AG09309 (cell line): ENCODE measurements at regions not wholly inside any gene's neighbourhood (a gene's known extent, or its start where the extent isn't known, plus 50 kb on each side); places are given as distances from the start of the nearest gene placed in this dataset.

ENCODE experiments used
- DNase-seq: peaks from one replicate; pipeline ENCODE4 v3.0.0-alpha.2; 2010; ENCODE audit warnings: low read depth
- H3K4me3 ChIP-seq: 2 replicates; pipeline ENCODE4 v1.5.1; 2011; ENCODE audit warnings: mild to moderate bottlenecking, low read depth, low read length, moderate library complexity; ENCODE audit not compliant: control insufficient read depth
- TF ChIP-seq, protein P1 (sequence below): IDR thresholded peaks from 2 replicates; pipeline ENCODE4 v1.5.1; 2011; ENCODE audit warnings: mild to moderate bottlenecking, low read depth, low read length, inconsistent platforms; ENCODE audit not compliant: insufficient read depth, control insufficient read depth; ENCODE audit errors: missing control alignments

DNA sequence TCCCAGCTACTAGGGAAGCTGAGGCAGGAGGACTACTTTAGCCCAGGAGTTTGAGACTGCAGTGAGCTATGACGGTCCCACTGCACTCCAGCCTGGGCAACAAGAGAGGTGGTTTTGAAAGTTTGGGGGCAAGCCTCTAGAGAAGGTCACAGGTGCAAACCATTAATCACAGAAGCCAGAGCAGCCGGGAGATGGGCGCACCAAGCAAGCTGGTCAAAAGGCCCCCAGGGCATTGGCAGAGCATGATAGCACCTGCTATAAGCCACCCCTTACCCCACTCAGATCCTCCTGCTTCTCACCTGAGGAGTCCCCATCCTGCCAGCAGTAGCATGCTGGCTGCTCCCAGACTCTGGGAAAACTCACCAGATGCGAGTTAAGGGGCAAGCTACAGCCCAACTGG, 116.1 kb upstream of the RAB12 start:
- H3K4me3 ChIP-seq = no peak overlapping the region
- no peak for DNase-seq
- TF ChIP-seq, protein P1, sequence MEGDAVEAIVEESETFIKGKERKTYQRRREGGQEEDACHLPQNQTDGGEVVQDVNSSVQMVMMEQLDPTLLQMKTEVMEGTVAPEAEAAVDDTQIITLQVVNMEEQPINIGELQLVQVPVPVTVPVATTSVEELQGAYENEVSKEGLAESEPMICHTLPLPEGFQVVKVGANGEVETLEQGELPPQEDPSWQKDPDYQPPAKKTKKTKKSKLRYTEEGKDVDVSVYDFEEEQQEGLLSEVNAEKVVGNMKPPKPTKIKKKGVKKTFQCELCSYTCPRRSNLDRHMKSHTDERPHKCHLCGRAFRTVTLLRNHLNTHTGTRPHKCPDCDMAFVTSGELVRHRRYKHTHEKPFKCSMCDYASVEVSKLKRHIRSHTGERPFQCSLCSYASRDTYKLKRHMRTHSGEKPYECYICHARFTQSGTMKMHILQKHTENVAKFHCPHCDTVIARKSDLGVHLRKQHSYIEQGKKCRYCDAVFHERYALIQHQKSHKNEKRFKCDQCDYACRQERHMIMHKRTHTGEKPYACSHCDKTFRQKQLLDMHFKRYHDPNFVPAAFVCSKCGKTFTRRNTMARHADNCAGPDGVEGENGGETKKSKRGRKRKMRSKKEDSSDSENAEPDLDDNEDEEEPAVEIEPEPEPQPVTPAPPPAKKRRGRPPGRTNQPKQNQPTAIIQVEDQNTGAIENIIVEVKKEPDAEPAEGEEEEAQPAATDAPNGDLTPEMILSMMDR = no peak

DNA sequence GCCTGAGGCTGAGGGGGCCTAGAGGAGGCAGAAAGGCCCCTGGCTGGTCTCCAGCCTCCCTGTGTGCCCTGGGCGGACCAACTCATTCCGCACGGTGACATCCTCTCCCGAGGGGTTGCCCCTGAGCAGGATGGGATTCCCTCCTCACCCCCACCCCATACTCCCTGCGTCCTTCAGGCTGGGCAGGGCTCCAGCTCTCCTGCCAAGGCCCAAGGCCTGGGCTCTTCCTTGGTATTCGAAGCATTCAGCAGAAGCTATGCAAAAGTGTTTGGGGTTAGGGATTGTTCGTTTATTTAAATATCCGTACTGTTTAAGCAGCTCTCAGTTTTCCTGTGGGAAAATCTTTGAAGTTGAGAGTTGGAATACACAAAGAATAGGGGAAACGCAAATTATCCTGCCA, 113.1 kb upstream of the RAB12 start:
- TF ChIP-seq, protein P1 = no peak
- no peak for DNase-seq
- H3K4me3 ChIP-seq = no peak overlapping the region

DNA sequence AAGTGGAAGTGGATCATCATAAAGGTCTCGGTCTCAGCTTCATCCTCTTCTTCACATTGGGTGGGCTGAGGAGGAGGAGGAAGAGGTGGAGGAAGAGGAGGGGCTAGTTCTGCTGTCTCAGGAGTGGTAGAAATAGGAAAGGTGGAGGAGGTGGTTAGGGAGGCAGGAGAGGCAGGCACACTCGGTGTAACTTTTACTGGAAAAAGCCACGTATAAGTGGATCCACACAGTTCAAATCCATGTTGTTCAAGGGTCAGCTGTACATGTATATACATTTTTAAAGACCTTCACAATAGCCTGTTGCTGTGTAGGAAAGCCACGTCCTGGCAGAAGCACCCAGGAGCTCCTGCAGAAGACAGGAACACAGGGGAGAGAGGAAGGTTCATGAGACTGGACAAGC, 110.3 kb upstream of the RAB12 start:
- TF ChIP-seq, protein P1 = no peak

DNA sequence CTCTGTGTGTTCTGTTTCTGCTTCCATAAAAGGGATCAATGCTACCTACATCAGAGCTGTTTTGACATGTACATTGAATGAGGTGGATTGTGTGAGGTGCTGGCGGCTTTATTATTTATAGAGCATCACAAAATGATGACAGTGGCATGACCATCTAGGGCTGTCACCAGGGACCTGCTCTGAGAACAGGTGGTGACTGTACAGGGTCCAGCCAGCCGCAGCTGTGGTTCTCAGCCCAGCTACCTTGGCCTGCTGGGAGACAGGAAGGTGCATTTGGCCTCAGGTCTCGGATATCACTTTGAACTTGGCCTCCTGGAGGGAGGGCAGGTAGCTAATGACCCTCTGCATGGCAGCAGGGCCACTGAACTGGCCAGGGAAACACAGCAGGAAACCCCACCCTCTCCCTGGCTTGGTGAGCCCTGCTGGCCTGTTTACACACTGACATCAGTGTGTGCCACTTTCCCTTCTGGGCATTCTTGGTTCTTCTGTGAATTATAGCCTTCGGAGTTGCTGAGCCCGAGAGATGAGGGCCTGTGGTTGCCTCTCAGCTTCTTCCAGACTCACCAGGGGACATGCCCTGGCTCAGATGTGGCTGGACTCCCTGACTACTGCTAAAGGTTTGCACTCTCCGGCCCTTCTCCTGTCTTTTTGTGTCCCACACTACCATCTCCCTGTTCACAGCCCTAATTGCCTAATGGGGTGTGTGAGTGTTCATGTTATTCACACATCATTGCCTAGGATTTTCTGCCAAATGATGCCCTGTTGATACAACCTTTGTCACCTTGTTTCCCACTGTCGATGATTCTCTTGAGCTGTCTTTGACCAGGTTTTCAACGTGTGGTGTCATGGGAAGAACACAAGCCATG, 109.2 kb upstream of the RAB12 start:
- no peak overlapping the region for H3K4me3 ChIP-seq
- TF ChIP-seq, protein P1 = no peak
- no peak for DNase-seq

More for the DNA sequence above, 110.3 kb upstream of the RAB12 start:
- H3K4me3 ChIP-seq = no peak overlapping the region
- no peak for DNase-seq

DNA sequence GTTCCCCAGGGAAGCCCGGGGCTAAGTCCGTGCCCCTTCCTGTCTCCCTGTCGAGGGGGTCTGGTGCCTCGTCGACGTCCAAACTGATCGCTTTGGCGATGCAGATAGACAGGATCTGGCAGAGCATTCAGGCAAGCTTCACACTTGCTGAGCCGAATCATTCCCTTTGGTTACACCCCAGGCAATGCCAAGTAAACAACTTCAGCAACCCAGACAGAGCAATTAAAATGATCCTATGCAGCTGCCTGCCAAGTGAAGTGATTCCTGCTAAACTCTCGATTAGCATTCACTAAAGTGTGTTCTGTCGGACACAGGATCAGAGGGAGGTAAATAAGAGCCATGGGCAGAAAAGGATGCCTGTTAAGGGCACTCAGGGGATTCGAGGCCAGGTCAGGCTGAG, 108.2 kb upstream of the RAB12 start:
- H3K4me3 ChIP-seq = no peak overlapping the region
- TF ChIP-seq, protein P1 = no peak
- no peak for DNase-seq

DNA sequence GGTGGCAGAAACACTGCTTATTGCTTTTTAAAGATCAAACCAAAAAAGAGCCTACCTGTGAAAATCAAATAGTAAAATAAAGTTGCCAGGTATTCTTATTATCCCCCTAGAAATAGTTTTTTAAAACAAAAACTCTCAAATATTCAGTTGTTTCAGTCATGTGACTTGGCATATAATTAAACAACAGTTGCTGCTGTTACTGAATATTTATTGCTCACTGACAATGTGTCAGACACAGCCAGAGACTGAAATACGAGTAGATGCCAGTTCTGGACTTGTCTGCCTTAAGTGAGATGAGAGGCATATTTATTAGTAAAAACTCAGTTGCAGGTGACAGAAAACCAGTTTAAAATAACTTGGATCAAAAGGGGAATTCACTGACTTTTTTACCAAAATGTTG, 106.0 kb upstream of the RAB12 start:
- no peak for DNase-seq
- no peak overlapping the region for H3K4me3 ChIP-seq
- TF ChIP-seq, protein P1 = no peak
